Stimulated activated CD4-positive, alpha-beta T cell treated with anti-CD3 and anti-CD28 coated beads, Interleukin-2, amount 100 ng/mL, for 48 hours (primary cell): ENCODE measurements at regions not wholly inside any gene's neighbourhood (a gene's known extent, or its start where the extent isn't known, plus 50 kb on each side); places are given as distances from the start of the nearest gene placed in this dataset.
"Not testable (repeated sequence)": the region's sequence is repeated elsewhere in the genome, so short reads cannot be mapped to it uniquely, and the experiment has no call there.

ENCODE experiments used
- DNase-seq, 2 donors: peaks; one replicate each; pipeline ENCODE4 v3.0.0-alpha.2; 2020

DNA sequence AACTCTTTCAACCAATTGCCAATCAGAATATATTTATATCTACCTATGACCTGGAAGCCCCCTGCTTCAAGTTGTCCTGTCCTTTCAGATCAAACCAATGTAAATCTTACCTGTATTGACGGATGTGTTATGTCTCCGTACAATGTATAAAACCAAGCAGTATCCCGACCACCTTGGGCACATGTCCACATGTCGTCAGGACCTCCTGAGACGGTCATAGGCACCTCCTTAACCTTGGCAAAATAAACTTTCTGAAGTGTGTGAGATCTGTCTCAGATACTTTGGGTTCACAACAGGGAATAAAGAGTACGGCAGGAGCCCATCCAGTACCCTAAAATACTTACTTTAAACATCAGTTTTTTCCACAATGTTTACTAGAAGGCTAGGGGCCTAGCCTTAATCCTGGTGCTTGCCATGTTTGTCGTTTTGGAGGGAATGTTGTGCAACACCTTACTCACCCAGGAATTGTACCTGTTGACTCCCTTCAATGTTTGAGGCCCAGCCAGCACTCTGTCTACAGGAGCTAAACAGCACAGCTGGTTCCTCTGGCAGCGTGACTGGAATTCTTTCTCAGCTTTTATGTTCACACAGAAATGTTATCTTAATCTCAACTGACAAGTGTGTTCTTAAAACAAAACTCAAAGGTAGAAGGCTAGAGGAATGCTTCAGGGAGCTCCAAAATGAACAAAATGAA is 90.8 kb upstream of the USP25 start:
- DNase-seq = no peak

DNA sequence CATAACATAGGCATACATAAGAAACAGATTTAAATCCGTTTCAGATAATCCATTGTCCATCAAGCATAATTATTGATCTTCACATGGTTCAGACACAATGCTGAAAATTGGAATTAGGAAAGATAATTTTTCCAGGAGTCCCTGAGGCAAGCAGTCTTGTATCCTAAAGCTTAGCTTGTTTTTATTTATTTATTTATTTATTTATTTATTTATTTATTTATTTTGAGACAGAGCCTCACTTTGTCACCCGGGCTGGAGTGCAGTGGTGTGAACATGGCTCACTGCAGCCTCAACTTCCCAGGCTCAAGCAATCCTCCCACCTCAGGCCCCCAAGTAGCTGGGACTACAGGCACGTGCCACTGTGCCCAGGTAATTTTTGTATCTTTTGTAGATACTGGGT is 89.7 kb upstream of the USP25 start:
- not testable (repeated sequence) for DNase-seq

DNA sequence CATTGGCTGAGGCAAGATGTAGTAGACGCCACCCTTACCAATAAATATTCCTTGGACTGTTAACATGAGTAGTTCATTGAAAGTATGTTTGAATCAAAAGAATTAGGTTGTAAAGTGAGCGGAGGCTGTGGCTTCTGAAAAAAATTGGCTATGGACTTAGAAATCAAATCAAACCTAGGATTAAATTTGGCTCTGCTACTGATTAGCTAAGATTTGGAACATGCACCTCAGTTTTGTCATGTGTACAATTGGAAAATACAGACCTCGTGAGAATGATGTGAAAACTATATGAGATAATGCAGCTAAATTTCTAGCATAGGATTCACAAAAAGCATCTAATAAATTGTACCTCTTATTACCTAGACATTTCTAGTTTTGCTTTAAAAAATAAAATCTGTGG is 85.3 kb upstream of the USP25 start:
- no peak for DNase-seq

DNA sequence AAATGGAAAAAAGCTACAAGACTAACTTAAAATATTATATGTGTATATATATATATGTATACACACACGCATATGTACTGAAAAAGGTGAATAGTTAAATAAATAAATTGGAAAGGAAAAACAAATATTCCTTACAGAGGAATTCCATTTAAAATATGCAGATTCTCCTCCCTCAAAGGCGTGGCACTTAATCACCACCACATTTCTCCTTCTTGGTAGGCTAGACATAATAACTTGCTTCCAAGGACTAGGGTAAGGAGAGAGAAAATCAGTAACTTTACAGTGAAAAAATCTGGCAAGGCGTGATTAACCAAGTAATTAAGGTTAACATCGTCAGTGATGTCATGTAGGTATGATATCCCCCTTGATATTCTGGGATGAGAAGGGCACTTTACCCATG is 84.0 kb upstream of the USP25 start:
- no peak for DNase-seq

DNA sequence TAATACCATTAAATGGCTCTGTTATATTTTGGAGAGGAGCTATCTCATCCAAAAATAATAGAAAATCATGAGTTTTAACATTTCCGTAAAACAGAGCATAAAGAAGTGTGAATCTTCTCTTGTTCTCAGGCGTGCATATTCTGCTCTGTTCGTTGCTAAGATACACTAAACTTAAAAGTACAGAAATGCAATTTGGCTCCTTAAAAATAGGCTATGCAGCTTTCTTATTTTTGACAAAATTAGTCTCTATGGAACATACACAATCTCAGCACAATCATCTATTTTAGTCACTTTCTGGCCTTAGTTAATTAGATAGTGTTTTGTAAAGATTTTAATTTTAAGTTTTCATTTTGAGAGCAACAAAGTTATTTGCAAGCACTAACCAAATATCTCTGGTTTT is 79.0 kb upstream of the USP25 start:
- no peak for DNase-seq

DNA sequence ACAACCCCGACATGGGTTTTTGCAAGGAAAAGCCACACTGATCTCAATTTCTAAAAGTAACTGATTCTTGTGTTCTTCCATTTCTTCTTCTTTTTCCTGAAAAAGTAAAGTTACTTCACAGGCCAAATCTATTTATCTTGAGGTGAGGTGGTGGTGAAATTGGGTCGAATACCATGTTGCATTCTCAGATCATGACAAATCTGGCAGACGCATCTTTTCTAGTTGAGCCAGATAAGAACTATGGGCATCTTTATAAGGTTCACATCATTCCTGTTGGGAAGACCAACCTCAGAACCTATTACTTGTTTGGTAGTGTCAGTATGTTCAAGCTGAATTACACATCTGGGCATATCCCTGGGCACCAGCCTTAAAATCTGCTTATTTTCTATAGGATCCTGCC is 78.6 kb upstream of the USP25 start:
- DNase-seq = no peak

DNA sequence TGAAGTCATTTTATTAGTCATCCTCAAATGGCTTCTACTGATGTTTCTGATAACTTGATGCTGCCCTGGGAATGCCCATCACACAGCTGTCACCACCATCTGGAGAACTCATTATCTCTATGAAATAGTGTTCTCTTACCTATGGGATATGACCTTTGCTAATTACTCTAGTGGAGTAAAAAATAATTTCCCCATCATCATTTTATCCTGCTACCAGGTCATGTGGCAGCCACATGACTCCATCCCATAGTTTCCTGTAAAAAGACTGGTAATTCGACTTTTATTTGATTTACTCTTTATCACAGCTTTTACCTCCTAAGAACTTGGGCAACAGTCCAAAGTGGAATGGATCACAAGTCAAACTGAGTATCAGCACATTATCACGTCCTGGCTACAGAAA is 76.1 kb upstream of the USP25 start:
- no peak for DNase-seq

DNA sequence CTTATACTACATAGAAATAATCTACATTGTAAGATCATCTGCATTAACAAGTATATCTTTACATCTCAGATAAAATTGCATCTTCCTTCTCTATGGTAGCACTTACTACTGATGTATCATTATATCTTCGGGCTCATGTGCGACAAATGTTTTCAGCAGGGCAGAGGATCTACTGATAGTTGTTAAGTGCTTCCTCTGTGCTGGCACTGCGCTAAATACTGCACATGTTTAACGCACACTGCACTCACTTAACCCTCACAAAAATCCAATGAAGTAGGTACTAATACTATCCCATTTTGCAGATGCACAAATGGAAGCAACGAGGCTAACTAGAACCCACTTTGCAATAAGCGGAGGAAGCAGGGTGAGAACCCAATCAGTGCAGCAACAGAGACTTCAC is 75.6 kb upstream of the USP25 start:
- DNase-seq = no peak

DNA sequence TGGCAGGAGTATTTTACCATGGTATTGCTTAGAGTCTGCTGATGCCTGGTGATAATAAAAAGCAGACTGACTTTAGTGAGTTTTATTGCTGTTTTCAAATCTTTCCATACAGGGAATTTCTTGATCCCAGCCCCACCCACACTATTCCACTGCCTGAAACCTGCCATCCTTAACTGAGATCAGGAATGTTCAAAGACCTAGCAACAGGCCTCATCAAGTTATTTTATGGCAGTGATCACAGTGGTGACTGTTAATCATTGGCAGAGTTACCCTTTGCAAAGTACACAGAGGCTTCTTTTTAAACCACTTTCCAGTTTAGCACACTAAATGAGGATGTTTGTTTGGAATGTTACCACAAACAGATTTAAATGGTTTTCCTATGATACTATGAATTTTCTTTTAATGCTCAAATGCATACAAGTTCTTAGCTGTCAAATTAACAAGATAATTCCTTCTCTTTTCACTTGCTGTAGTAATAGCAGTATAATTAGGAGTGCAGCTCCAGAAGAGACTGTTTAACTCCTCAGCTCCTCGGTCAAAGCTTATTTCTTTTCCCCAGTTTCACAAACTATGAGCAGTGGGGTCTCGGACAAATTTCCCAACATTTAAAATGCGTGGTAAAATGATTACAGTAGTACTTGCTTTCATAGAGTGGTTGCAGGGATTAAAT is 69.9 kb upstream of the USP25 start:
- no peak for DNase-seq

DNA sequence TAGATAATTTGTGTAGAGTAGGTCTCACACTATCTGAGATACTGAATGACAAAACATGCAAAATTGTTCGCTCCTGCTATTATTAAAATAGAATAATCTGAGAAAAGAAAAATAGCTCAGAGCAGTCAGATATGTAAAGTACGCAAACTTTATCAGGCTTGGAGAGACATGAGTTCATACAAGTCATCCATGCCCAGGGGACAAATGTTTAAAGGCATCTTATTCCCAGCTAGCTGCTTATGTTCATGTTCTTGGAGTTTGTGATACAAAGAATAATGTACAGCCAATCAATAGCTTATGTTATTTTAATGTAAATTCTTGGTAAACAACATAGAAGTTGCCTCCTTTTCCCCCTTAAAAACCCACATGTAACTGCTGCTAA is 69.4 kb upstream of the USP25 start:
- DNase-seq = no peak

DNA sequence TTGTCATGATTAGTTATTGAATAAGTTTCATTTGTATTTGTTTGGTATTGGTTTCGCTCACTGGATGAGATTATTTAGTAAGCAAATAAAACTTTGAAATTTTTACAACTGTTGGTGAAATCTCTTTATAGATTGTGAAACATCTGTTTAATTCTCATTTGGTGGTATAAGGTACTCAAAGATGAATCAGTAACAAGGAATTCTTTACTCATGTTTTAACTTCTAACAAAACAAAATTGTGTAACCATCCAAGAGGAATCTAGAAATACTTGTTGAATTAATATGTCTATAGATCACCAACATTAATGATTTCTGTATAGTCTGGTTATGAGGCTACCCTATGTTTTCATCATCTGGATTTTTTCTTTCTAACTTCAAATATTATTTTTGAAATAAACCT is 62.8 kb upstream of the USP25 start:
- DNase-seq = no peak

DNA sequence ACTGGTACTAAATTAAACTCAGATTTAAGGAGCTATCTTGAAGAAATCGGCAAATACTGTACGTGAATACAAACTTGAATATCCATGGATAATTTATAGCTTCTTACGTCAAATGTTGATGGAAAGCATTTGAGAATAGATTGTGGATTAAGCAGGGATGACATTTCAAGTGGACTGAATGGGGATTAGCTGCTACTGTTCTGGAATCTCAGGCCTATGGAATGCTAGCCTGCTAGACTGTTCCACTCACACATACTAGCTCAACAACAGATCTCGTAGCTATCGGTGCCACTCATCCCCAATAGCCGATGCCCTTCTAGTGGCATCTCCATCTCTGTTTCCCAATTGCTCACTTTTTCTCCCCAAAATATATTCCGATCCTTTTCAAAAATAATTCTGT is 62.0 kb upstream of the USP25 start:
- DNase-seq = no peak

DNA sequence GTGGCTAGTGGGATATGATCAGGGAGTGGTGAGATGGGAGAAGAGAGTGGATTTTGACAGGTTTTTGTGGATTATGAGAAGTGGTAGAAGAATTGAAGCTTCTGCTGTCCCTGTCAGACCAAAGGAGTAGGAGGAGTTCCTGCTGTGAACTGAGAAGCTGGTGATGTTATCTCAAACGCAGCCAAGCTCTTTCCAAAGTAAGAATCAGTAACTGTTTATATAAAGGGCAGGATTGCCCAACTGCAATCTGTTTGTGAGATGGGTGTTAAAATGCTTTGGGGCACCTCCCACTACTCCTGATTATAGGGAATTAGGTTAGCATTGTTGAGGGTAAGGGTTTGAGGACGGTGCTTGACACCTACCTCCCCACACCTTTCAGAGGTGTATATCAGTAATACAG is 60.5 kb upstream of the USP25 start:
- DNase-seq = no peak

DNA sequence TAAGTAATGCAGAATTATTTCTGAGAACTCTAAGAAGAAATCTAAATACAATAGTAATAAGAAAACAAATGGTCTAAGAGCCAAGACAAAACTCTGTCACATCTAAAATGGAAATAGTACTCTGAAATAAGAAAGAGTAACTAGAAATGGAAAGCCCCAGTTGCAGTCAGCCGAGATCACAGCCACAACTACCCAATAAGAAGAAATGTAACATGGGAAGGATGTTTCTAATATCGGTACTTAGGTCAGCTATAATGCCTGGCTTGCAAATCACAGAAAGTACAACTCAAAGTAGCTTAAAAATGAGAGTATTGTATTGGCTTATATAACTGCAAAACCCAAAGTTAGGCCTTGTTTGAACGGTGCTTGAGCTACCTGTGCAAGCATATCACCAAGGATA is 58.6 kb upstream of the USP25 start:
- DNase-seq = no peak

DNA sequence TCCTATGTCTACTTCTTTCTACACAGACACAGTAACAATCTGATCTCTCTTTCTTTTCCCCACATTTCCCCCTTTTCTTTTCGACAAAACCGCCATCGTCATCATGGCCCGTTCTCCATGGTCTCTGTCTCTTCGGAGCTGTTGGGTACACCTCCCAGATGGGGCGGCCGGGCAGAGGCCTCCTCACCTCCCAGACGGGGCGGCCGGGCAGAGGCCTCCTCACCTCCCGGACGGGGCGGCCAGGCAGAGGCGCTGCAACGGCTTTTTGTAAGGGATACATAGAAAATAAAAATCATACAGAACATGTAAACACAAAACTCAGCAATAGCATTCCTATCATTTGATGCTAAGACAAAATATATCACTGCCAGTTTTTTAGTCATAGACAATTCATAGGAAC is 57.2 kb upstream of the USP25 start:
- not testable (repeated sequence) for DNase-seq

DNA sequence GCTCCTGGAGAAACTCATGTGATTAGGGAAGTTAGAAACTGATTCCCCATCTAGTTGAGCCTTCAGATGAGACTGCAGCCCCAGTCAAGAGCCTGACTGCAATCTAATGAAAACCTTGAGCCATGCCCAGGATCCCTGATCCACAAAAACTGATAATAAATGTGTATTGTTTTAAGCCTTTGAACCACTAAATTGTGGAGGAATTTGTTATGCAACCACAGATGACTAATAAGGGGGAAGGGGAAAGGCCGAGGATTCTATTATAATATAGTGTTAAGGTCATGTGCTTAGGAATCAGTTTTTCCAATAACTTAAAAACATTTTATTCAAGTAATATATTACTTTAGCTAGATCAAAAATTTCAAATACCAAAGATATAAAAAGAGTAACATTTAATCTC is 52.8 kb upstream of the USP25 start:
- DNase-seq = no peak

DNA sequence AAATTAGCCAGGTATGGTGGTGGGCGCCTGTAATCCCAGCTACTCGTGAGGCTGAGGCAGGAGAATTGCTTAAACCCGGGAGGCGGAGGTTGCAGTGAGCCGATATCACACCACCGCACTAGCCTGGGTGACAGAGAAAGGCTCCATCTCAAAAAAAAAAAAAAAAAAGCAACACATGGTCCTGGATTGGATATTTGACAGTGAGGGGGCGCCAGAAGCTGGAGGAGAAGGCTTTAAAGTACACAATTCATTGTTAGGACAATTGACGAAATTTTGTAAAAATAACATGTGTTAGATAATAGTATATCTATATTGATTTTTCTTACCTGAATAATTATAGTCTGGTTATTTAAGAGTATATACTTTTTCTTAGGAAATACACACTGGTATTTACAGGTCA is 50.2 kb upstream of the USP25 start:
- no peak for DNase-seq
